ENCODE measurements at regions not wholly inside any gene's neighbourhood (a gene's known extent, or its start where the extent isn't known, plus 50 kb on each side); places are given as distances from the start of the nearest gene placed in this dataset.

DNA sequence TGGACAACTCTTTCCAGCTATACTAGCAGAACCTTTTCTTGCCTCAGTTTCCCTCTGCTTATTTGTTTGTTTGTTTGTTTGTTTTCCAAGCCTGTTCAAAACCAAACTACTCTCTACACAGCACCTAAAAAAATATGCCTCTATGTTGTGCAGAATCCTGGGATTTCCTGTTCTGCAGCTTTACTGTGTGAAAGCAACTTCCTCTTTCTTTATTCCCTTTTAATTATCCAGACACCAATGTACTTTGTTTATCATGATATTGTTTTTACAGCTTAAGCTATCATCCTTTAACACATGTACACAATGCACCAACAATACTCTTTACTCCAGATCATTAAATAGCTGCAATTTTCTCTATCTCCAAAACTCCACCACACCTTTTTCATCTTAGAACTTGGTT lies 259.5 kb downstream of the EPHA4 start:
- intact Hi-C loops (cut with DNase I; ENCODE audit: low total_unique reads) (no loop called here), in situ Hi-C loops (cut with MboI; ENCODE audit: low sequenced_read_pairs in 4 of 4) (no loop called here)

DNA sequence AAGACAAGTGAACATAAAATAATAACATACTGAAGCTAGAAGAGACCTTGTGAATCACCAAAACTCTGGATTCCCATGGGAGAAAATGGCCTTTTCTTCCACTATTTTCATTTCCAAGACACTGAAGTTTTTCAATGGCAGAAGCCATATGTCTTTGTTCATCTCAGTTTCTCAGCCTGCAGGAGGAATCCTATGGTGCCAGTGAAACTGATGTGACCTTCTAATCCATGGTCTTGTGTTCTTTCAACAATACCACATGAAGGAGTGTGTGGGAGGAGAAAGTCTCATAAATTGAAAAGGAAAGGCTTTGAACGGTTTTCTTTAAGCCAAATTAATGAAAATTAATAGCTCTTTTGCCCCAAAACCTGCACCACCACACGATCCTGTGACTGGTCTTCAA lies 257.3 kb downstream of the EPHA4 start:
- H3K4me1 ChIP-seq: no peaks in the 10 kb centered on the region
- no peaks in the 10 kb centered on the region for H3K36me3 ChIP-seq
- ATAC-seq (no peak), DNase-seq (no peak)
- no peaks in the 10 kb centered on the region for H3K27me3 ChIP-seq
- H3K4me3 ChIP-seq: no peak overlapping the region
- TF ChIP-seq, protein P1, sequence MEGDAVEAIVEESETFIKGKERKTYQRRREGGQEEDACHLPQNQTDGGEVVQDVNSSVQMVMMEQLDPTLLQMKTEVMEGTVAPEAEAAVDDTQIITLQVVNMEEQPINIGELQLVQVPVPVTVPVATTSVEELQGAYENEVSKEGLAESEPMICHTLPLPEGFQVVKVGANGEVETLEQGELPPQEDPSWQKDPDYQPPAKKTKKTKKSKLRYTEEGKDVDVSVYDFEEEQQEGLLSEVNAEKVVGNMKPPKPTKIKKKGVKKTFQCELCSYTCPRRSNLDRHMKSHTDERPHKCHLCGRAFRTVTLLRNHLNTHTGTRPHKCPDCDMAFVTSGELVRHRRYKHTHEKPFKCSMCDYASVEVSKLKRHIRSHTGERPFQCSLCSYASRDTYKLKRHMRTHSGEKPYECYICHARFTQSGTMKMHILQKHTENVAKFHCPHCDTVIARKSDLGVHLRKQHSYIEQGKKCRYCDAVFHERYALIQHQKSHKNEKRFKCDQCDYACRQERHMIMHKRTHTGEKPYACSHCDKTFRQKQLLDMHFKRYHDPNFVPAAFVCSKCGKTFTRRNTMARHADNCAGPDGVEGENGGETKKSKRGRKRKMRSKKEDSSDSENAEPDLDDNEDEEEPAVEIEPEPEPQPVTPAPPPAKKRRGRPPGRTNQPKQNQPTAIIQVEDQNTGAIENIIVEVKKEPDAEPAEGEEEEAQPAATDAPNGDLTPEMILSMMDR (IDR thresholded peaks at IDR 0.05 in 4 of 5, conservative IDR thresholded peaks at IDR 0.05 in 1 of 5): no peak
- no peak for TF ChIP-seq POLR2A (IDR thresholded peaks at IDR 0.05)
- in situ Hi-C loops (cut with MboI; ENCODE audit: low sequenced_read_pairs in 4 of 4) (no loop called here), intact Hi-C loops (cut with DNase I; ENCODE audit: low total_unique reads) (no loop called here)
- no peak overlapping the region for H3K27ac ChIP-seq
- no peaks in the 10 kb centered on the region for H3K9me3 ChIP-seq

More for the DNA sequence above, 259.5 kb downstream of the EPHA4 start:
- DNase-seq (no peak), ATAC-seq (no peak)
- Histone ChIP-seq H3K27me3 (no peaks in the 10 kb centered on the region), H3K9me3 (no peaks in the 10 kb centered on the region), H3K27ac (no peak overlapping the region), H3K4me3 (no peak overlapping the region), H3K36me3 (no peaks in the 10 kb centered on the region), H3K4me1 (no peaks in the 10 kb centered on the region)
- TF ChIP-seq, protein P1 (IDR thresholded peaks at IDR 0.05 in 4 of 5, conservative IDR thresholded peaks at IDR 0.05 in 1 of 5): no peak
- no peak for TF ChIP-seq POLR2A (IDR thresholded peaks at IDR 0.05)

DNA sequence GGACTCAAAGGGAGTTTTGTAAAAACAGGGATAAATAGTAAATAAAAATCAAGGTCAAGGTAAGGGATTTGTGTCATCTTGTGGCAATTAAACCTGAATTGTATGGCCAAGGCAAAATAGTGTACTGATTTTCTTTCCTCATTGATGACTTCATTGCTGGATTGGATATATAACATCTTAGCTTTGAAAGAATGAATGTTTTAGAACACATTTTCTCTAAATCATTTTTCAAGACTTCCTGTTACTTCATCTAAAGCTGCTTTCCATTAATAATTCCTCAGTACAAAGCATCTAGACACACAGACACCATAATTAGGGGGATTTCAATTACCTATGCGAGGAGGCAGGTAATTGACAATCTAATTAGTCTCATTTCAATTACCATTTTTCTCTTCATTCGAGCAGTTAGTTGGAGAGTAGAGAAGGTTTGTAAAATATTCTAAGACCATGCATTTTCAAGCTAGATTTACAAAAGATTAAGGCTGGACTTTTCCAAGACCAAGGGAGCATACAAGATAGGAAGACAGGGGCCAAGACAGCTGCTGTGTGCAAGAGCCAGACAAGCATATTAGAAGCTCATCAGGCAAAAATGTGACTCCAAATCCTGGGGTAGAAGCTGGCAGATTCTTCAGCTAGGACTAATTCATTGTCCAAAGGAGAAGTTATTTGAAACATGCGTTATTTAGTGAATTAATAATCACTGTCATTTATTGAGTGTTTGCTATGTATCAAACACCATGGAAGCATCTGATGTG lies 253.6 kb downstream of the EPHA4 start:
- TF ChIP-seq, protein P1 (IDR thresholded peaks at IDR 0.05 in 4 of 5, conservative IDR thresholded peaks at IDR 0.05 in 1 of 5): no peak
- TF ChIP-seq POLR2A (IDR thresholded peaks at IDR 0.05): no peak
- ATAC-seq (no peak), DNase-seq (no peak)
- Histone ChIP-seq H3K4me3 (no peak overlapping the region), H3K27me3 (no peaks in the 10 kb centered on the region), H3K9me3 (no peaks in the 10 kb centered on the region), H3K36me3 (no peaks in the 10 kb centered on the region), H3K4me1 (no peaks in the 10 kb centered on the region), H3K27ac (no peak overlapping the region)
- in situ Hi-C loops (cut with MboI; ENCODE audit: low sequenced_read_pairs in 4 of 4): no loop called here
- intact Hi-C loops (cut with DNase I; ENCODE audit: low total_unique reads): no loop called here

DNA sequence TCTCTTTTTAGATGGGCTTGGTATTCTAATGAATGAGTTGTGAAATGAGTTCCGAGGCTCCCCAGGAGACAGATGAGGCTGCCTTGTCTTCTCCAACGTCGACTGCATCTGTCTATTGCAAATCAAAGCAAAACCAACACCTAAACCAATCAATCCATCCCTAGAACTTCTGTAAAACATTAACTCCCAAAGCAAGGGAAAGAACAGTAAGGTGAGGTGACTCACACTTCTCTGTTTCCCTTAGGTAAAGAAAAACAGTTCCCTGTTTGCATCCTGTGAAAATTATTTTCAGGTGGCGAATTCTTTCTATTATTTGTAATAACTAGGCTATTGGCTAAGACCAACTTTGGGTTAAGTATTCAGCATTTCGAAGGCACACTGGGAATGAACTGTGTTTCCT lies 249.4 kb downstream of the EPHA4 start:
- DNase-seq (no peak), ATAC-seq (no peak)
- H3K4me1 ChIP-seq: no peaks in the 10 kb centered on the region
- H3K36me3 ChIP-seq: no peaks in the 10 kb centered on the region
- H3K4me3 ChIP-seq: no peak overlapping the region
- TF ChIP-seq, protein P1 (IDR thresholded peaks at IDR 0.05 in 4 of 5, conservative IDR thresholded peaks at IDR 0.05 in 1 of 5): no peak
- no peak for TF ChIP-seq POLR2A (IDR thresholded peaks at IDR 0.05)
- no peak overlapping the region for H3K27ac ChIP-seq
- no peaks in the 10 kb centered on the region for H3K27me3 ChIP-seq
- in situ Hi-C loops (cut with MboI; ENCODE audit: low sequenced_read_pairs in 4 of 4): no loop called here
- intact Hi-C loops (cut with DNase I; ENCODE audit: low total_unique reads): no loop called here
- H3K9me3 ChIP-seq: no peaks in the 10 kb centered on the region

DNA sequence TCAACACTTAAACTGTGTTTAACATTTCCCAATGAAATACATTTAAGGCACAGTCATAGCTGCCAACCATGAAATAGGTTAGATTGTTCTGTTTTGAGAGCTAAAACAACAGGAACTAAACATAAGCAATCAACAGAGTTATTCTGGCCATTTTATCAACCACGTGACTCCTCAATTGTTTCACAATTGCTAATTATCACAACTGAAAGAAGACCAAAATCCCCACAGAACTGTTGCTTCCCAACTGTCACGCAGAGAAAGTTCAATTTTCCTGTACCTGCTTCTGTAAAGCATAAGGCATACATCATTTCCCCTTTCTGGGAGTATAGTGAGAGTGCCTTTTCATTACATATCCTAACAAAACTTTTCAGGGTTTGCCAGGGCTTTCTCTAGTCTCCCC lies 248.6 kb downstream of the EPHA4 start:
- ATAC-seq (no peak), DNase-seq (no peak)
- H3K4me1 ChIP-seq: no peaks in the 10 kb centered on the region
- no peak overlapping the region for H3K4me3 ChIP-seq
- H3K36me3 ChIP-seq: no peaks in the 10 kb centered on the region
- no peaks in the 10 kb centered on the region for H3K27me3 ChIP-seq
- no peak overlapping the region for H3K27ac ChIP-seq
- H3K9me3 ChIP-seq: no peaks in the 10 kb centered on the region
- TF ChIP-seq, protein P1 (IDR thresholded peaks at IDR 0.05 in 4 of 5, conservative IDR thresholded peaks at IDR 0.05 in 1 of 5): no peak
- TF ChIP-seq POLR2A (IDR thresholded peaks at IDR 0.05): no peak
- in situ Hi-C loops (cut with MboI; ENCODE audit: low sequenced_read_pairs in 4 of 4) (no loop called here), intact Hi-C loops (cut with DNase I; ENCODE audit: low total_unique reads) (no loop called here)

Measured in gastrocnemius medialis (tissue), 4 donors.